K562 (cell line): ENCODE measurements at regions not wholly inside any gene's neighbourhood (a gene's known extent, or its start where the extent isn't known, plus 50 kb on each side); places are given as distances from the start of the nearest gene placed in this dataset.
A peak's percentile ranks its signal among the peaks of the same experiment; 100 is the strongest.

Experiments used
- ATAC-seq: fragments of 200-7000 bp; cut with Tn5 transposase; 3 replicates; pipeline ENCODE4 v1.9.1; 2020; ENCODE audit warnings: moderate library complexity
- BruUV-seq: library from RNA; stranded (reverse); fragments of 400-500 nt; replicated peaks from 2 replicates; lab custom pipeline; 2021; lab: Mats Ljungman, UMichigan
- CTCF ChIA-PET: fragments of 300-600 bp; formaldehyde crosslinking; extraction: SDS; loops from one replicate; lab custom pipeline; 2021; ENCODE audit warnings: low intra/inter-chr PET ratio; lab: Yijun Ruan, JAX
- POLR2A ChIA-PET: fragments of 300-600, 350-650 bp; sonication (Branson Sonifier 250); formaldehyde crosslinking; extraction: SDS; loops from one replicate; lab custom pipeline; 2021; ENCODE audit warnings: antibody characterized with exemption, inconsistent platforms; lab: Yijun Ruan, JAX
- DNase-seq, 4 experiments: peaks; one replicate each; pipeline versions ENCODE4 v3.0.0 to v3.0.0-alpha.2; 2011 to 2018; ENCODE audit warnings: low spot score in 3 of 4, mixed read lengths in 3 of 4; ENCODE audit errors: extremely low read depth in 1 of 4
- FAIRE-seq: peaks from 2 replicates; lab custom pipeline; 2011; peaks lifted over from hg19 to GRCh38; lab: Jason Lieb, UNC
- H2AFZ ChIP-seq: 2 replicates; pipeline ENCODE4 v1.6.0; 2011; ENCODE audit warnings: low read depth, low read length, control low read depth, inconsistent platforms
- H3K27ac ChIP-seq: fragments of 200-600 bp; 3 replicates; pipeline ENCODE4 v1.8.0; 2011; ENCODE audit warnings: low read depth, mild to moderate bottlenecking, control low read depth, inconsistent platforms, low read length, moderate library complexity, mixed read lengths; ENCODE audit errors: extremely low read depth
- H3K27me3 ChIP-seq, 2 experiments: fragments of 300-600 bp in 1 of 2; 2 replicates in 1 of 2; 3 replicates in 1 of 2; pipeline versions ENCODE4 v1.6.0 to v1.8.0; 2011; ENCODE audit warnings: inconsistent platforms in 2 of 2, low read length in 2 of 2, mild to moderate bottlenecking in 1 of 2, mixed read lengths in 1 of 2, moderate library complexity in 1 of 2; ENCODE audit not compliant: control insufficient read depth in 2 of 2, insufficient read depth in 2 of 2
- H3K36me3 ChIP-seq: fragments of 300-600 bp; 3 replicates; pipeline ENCODE4 v1.8.0; 2011; ENCODE audit warnings: mild to moderate bottlenecking, low read length, inconsistent platforms; ENCODE audit not compliant: control insufficient read depth, insufficient read depth
- H3K4me1 ChIP-seq, 2 experiments: fragments of 200-600 bp in 1 of 2; replicated peaks in 1 of 2; 2 replicates in 1 of 2; 3 replicates in 1 of 2; pipeline versions ENCODE4 v1.5.1 to v1.8.0; 2011; ENCODE audit warnings: inconsistent platforms in 2 of 2, low read length in 2 of 2, mild to moderate bottlenecking in 1 of 2, mixed read lengths in 1 of 2, moderate library complexity in 1 of 2; ENCODE audit not compliant: control insufficient read depth in 2 of 2, insufficient read depth in 2 of 2
- H3K4me2 ChIP-seq: 2 replicates; pipeline ENCODE4 v1.6.1; 2011; ENCODE audit warnings: low read length, control low read depth, inconsistent platforms, mixed read lengths; ENCODE audit not compliant: insufficient read depth
- H3K4me3 ChIP-seq: fragments of 200-600 bp; sonication (generic), shearing (Covaris generic); 2 replicates; pipeline ENCODE4 v1.5.1; 2016; ENCODE audit warnings: control low read depth, inconsistent platforms
- H3K79me2 ChIP-seq: fragments of 200-600 bp; 3 replicates; pipeline ENCODE4 v1.8.0; 2011; ENCODE audit warnings: low read length, inconsistent platforms; ENCODE audit not compliant: control insufficient read depth, insufficient read depth
- H3K9ac ChIP-seq, 2 experiments: 2 replicates each; pipeline versions ENCODE4 v1.6.0 to v1.6.1; 2011; ENCODE audit warnings: low read depth in 2 of 2, low read length in 2 of 2, control low read depth in 1 of 2, inconsistent platforms in 1 of 2, mild to moderate bottlenecking in 1 of 2, mixed read lengths in 1 of 2; ENCODE audit not compliant: insufficient read depth in 1 of 2
- H3K9me1 ChIP-seq: one replicate; pipeline ENCODE4 v1.6.0; 2011; ENCODE audit warnings: inconsistent platforms, mild to moderate bottlenecking, low read length, moderate library complexity; ENCODE audit not compliant: control insufficient read depth, insufficient read depth
- H3K9me3 ChIP-seq: replicated peaks from 2 replicates; pipeline ENCODE4 v1.5.1; 2011; ENCODE audit warnings: low read depth, low read length, inconsistent platforms; ENCODE audit not compliant: control insufficient read depth, insufficient read depth
- H4K20me1 ChIP-seq: replicated peaks from 2 replicates; pipeline ENCODE4 v1.6.1; 2011; ENCODE audit warnings: low read length, inconsistent platforms, mixed read lengths; ENCODE audit not compliant: control insufficient read depth, insufficient read depth
- WGBS: fragments of 100-300 bp; shearing (Covaris generic); methylation state at CpG from one replicate; pipeline ENCODE4 v1.1.6; 2016; ENCODE audit warnings: low coverage, mixed read lengths; ENCODE audit not compliant: insufficient coverage; ENCODE audit errors: missing lambda C conversion rate; 5-methylcytosine and 5-hydroxymethylcytosine counted together
- in situ Hi-C: fragments of 300-500 bp; cut with MboI; formaldehyde crosslinking; loops from 4 replicates; pipeline ENCODE4 v1.15.0; 2018; ENCODE audit warnings: inconsistent platforms, mixed read lengths
- intact Hi-C: fragments of 100-400 bp; cut with micrococcal nuclease; formaldehyde crosslinking; loops from 2 replicates; pipeline ENCODE4 v1.14.2; 2022
- TF ChIP-seq, protein P1 (sequence below), 2 experiments: fragments of 450-650 bp; IDR thresholded peaks; 2 replicates each; pipeline ENCODE4 v1.6.1; 2016
- TF ChIP-seq, protein P2 (sequence below): fragments of 450-650 bp; formaldehyde crosslinking; IDR thresholded peaks from 2 replicates; pipeline ENCODE4 v1.4.0; 2022; ENCODE audit warnings: missing genetic modification characterization

DNA sequence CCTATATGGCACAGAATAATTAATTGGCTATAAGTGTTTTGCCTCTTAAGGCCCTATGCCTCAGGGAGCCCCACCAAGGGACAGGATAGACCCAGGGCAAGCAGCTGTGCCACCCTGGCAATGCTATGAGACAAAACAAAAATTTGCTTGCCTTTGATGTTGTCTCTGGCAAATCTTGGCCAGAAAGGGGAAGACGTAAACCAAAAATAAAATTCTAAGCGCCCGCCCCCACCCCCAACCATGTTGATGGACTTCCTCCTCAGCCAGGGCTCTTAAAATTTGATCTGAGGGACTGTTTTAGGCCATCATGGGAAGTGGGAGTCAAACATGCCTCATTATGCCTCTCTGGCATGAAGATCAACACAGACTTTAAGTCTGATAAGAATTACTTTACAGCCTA is 130.5 kb upstream of the APOOL start:
- ChIA-PET POLR2A (no interaction called here), CTCF (no interaction called here)
- Histone ChIP-seq H2AFZ (no peak overlapping the region), H3K9ac (no peak overlapping the region), H3K27ac (no peak overlapping the region), H4K20me1 (no peaks in the 10 kb centered on the region), H3K9me3 (no peaks in the 10 kb centered on the region), H3K9me1 (no peaks in the 10 kb centered on the region), H3K79me2 (no peaks in the 10 kb centered on the region), H3K4me3 (no peak overlapping the region), H3K4me1 (no peaks in the 10 kb centered on the region), H3K27me3 (no peaks in the 10 kb centered on the region), H3K4me2 (no peak overlapping the region), H3K36me3 (no peaks in the 10 kb centered on the region)
- DNase-seq (no peak), ATAC-seq (no peak), FAIRE-seq (no peak)
- in situ Hi-C loops (no loop called here), intact Hi-C loops (no loop called here)
- 17% methylated on average over 1 of the region's 3 CpGs for WGBS
- TF ChIP-seq, protein P1, sequence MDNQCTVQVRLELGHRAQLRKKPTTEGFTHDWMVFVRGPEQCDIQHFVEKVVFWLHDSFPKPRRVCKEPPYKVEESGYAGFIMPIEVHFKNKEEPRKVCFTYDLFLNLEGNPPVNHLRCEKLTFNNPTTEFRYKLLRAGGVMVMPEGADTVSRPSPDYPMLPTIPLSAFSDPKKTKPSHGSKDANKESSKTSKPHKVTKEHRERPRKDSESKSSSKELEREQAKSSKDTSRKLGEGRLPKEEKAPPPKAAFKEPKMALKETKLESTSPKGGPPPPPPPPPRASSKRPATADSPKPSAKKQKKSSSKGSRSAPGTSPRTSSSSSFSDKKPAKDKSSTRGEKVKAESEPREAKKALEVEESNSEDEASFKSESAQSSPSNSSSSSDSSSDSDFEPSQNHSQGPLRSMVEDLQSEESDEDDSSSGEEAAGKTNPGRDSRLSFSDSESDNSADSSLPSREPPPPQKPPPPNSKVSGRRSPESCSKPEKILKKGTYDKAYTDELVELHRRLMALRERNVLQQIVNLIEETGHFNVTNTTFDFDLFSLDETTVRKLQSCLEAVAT (IDR thresholded peaks at IDR 0.05): no peak
- no TSS peak for BruUV-seq

DNA sequence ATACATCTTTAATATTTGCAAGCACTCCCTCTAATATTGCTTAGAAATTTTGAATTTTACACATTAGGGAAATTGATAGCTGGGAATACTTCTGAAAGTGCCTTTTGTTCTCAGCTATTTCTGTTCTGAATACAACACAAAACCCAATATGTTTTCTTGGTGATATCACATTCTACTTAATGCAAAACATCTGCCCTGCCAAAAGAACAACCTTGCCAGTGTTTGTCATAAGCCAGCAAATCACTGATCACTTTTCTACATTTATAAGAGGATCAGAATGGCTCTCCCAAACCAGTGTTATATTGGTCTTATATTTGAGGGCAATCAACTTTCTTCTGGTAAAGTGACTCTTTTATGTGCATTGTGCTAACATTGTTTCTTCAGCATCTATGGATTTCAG is 126.8 kb upstream of the APOOL start:
- ChIA-PET CTCF (no interaction called here), POLR2A (no interaction called here)
- no peaks in the 10 kb centered on the region for H3K9me1 ChIP-seq
- TF ChIP-seq, protein P2, sequence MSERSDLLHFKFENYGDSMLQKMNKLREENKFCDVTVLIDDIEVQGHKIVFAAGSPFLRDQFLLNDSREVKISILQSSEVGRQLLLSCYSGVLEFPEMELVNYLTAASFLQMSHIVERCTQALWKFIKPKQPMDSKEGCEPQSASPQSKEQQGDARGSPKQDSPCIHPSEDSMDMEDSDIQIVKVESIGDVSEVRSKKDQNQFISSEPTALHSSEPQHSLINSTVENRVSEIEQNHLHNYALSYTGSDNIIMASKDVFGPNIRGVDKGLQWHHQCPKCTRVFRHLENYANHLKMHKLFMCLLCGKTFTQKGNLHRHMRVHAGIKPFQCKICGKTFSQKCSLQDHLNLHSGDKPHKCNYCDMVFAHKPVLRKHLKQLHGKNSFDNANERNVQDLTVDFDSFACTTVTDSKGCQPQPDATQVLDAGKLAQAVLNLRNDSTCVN: no peak
- no peak overlapping the region for H3K27ac ChIP-seq
- H3K4me3 ChIP-seq: no peak overlapping the region
- H3K27me3 ChIP-seq: no peaks in the 10 kb centered on the region
- in situ Hi-C loops: no loop called here
- H3K9ac ChIP-seq: no peak overlapping the region
- H3K79me2 ChIP-seq: no peaks in the 10 kb centered on the region
- no peak for ATAC-seq
- H3K4me2 ChIP-seq: no peak overlapping the region
- H3K36me3 ChIP-seq: no peaks in the 10 kb centered on the region
- FAIRE-seq: no peak
- no peaks in the 10 kb centered on the region for H4K20me1 ChIP-seq
- BruUV-seq: no TSS peak
- no peaks in the 10 kb centered on the region for H3K4me1 ChIP-seq
- peak overlapping the region; percentile 65; the same call in 1 of the 2 replicates for H2AFZ ChIP-seq
- DNase-seq: no peak
- no peaks in the 10 kb centered on the region for H3K9me3 ChIP-seq
- intact Hi-C loops: no loop called here
